SU-DHL-6 (cell line): ENCODE measurements at regions not wholly inside any gene's neighbourhood (a gene's known extent, or its start where the extent isn't known, plus 50 kb on each side); places are given as distances from the start of the nearest gene placed in this dataset.
"Not testable (repeated sequence)": the region's sequence is repeated elsewhere in the genome, so short reads cannot be mapped to it uniquely, and the experiment has no call there.

Experiments
- H2AFZ ChIP-seq: fragments of 200-600 bp; sonication (generic); 2 replicates; pipeline ENCODE4 v1.6.1; 2014; ENCODE audit warnings: low read depth, mild to moderate bottlenecking, moderate library complexity, mixed read lengths, antibody characterized with exemption, low read length; ENCODE audit not compliant: severe bottlenecking
- H3F3A ChIP-seq: fragments of 200-600 bp; shearing (Covaris generic); 2 replicates; pipeline ENCODE4 v1.6.0; 2016; ENCODE audit warnings: antibody characterized with exemption, mild to moderate bottlenecking; ENCODE audit not compliant: insufficient read depth
- H3K27ac ChIP-seq: fragments of 200-600 bp; sonication (generic); 2 replicates; pipeline ENCODE4 v1.5.1; 2016; ENCODE audit warnings: low read depth, mild to moderate bottlenecking, low read length, moderate library complexity, mixed read lengths
- H3K27me3 ChIP-seq: fragments of 200-600 bp; sonication (generic), shearing (Covaris generic); 2 replicates; pipeline ENCODE4 v1.6.0; 2014; ENCODE audit warnings: mild to moderate bottlenecking, low read length
- H3K36me3 ChIP-seq: fragments of 200-600 bp; sonication (generic); 2 replicates; pipeline ENCODE4 v1.6.1; 2014; ENCODE audit warnings: mild to moderate bottlenecking, low read length, mixed read lengths
- H3K4me2 ChIP-seq: fragments of 300-600, 200-600 bp; shearing (Covaris generic), sonication (generic); 2 replicates; pipeline ENCODE4 v1.6.0; 2014; ENCODE audit warnings: low read length, low read depth, mild to moderate bottlenecking; ENCODE audit not compliant: poor library complexity, severe bottlenecking
- H3K4me3 ChIP-seq: fragments of 200-600 bp; sonication (generic); 2 replicates; pipeline ENCODE4 v1.5.1; 2014; ENCODE audit warnings: antibody characterized with exemption, low read length, mild to moderate bottlenecking, mixed read lengths; ENCODE audit not compliant: insufficient read depth, poor library complexity, severe bottlenecking
- H3K79me2 ChIP-seq: fragments of 200-600 bp; sonication (generic); 2 replicates; pipeline ENCODE4 v1.6.1; 2014; ENCODE audit warnings: mild to moderate bottlenecking, low read length, moderate library complexity; ENCODE audit not compliant: insufficient read depth
- H3K9ac ChIP-seq: fragments of 200-600 bp; sonication (generic); 2 replicates; pipeline ENCODE4 v1.7.0; 2014; ENCODE audit warnings: mild to moderate bottlenecking, low read length
- H3K9me2 ChIP-seq: fragments of 200-600 bp; sonication (generic); replicated peaks from 2 replicates; pipeline ENCODE4 v1.6.1; 2014; ENCODE audit warnings: low read length; ENCODE audit not compliant: insufficient read depth
- H3K9me3 ChIP-seq: fragments of 200-600 bp; sonication (generic); 2 replicates; pipeline ENCODE4 v1.6.1; 2014; ENCODE audit warnings: low read length, mixed read lengths; ENCODE audit not compliant: insufficient read depth
- H4K20me1 ChIP-seq: fragments of 200-600 bp; sonication (generic); 2 replicates; pipeline ENCODE4 v1.6.1; 2014; ENCODE audit warnings: low read depth, mild to moderate bottlenecking, antibody characterized with exemption, low read length, moderate library complexity, mixed read lengths
- EZH2phosphoT487 ChIP-seq: fragments of 200-600 bp; sonication (generic), shearing (Covaris generic); conservative IDR thresholded peaks from 2 replicates; pipeline ENCODE4 v1.6.1; 2018; ENCODE audit warnings: mild to moderate bottlenecking, antibody characterized with exemption, low read length, moderate library complexity, mixed read lengths
- TF ChIP-seq, protein P1 (sequence below): fragments of 200-600 bp; sonication (generic); IDR thresholded peaks from one replicate; pipeline ENCODE4 v1.5.1; 2017; ENCODE audit warnings: antibody characterized with exemption, mild to moderate bottlenecking, low read length, moderate library complexity; ENCODE audit not compliant: insufficient read depth, poor library complexity, severe bottlenecking

DNA sequence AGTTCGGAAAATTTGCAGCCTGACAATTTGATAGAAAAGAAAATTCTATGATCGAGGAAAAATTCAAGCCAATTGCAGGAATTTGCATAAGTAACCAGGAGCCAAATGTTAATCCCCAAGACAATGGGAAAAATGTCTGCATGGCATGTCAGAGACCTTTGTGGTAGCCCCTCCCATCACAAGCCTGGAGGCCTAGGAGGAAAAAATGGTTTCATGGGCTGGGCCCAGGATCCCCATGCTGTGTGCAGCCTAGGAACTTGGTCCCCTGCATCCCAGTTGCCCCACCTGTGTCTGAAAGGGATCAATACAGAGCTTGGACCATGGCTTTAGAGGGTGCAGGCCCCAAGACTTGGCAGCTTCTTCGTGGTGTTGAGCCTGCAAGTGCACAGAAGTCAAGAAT lies 1847.9 kb upstream of the ACO1 start:
- H3K79me2 ChIP-seq: no peaks in the 10 kb centered on the region
- no peak overlapping the region for H3K4me3 ChIP-seq

DNA sequence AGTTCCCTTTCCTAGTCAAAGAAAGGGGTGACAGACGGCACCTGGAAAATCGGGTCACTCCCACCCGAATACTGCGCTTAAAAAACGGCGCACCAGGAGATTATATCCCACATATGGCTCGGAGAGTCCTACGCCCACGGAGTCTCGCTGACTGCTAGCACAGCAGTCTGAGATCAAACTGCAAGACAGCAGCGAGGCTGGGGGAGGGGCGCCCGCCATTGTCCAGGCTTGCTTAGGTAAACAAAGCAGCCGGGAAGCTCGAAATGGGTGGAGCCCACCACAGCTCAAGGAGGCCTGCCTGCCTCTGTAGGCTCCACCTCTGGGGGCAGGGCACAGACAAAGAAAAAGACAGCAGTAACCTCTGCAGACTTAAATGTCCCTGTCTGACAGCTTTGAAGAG lies 1844.7 kb upstream of the ACO1 start:
- not testable (repeated sequence) for H3K79me2 ChIP-seq, H3F3A ChIP-seq, H3K9me2 ChIP-seq, H3K9ac ChIP-seq, H3K4me3 ChIP-seq, H4K20me1 ChIP-seq, H3K27me3 ChIP-seq, H3K36me3 ChIP-seq, H3K4me2 ChIP-seq, H3K27ac ChIP-seq, H2AFZ ChIP-seq, H3K9me3 ChIP-seq

More for the DNA sequence above, 1847.9 kb upstream of the ACO1 start:
- H3K27me3 ChIP-seq: no peaks in the 10 kb centered on the region
- no peaks in the 10 kb centered on the region for H3F3A ChIP-seq
- no peak overlapping the region for H3K9ac ChIP-seq
- H2AFZ ChIP-seq: no peak overlapping the region
- H3K36me3 ChIP-seq: no peaks in the 10 kb centered on the region
- H3K27ac ChIP-seq: no peak overlapping the region
- no peak for TF ChIP-seq EZH2phosphoT487
- TF ChIP-seq, protein P1, sequence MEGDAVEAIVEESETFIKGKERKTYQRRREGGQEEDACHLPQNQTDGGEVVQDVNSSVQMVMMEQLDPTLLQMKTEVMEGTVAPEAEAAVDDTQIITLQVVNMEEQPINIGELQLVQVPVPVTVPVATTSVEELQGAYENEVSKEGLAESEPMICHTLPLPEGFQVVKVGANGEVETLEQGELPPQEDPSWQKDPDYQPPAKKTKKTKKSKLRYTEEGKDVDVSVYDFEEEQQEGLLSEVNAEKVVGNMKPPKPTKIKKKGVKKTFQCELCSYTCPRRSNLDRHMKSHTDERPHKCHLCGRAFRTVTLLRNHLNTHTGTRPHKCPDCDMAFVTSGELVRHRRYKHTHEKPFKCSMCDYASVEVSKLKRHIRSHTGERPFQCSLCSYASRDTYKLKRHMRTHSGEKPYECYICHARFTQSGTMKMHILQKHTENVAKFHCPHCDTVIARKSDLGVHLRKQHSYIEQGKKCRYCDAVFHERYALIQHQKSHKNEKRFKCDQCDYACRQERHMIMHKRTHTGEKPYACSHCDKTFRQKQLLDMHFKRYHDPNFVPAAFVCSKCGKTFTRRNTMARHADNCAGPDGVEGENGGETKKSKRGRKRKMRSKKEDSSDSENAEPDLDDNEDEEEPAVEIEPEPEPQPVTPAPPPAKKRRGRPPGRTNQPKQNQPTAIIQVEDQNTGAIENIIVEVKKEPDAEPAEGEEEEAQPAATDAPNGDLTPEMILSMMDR: no peak
- H4K20me1 ChIP-seq: no peaks in the 10 kb centered on the region
- no peak overlapping the region for H3K4me2 ChIP-seq
- no peaks in the 10 kb centered on the region for H3K9me2 ChIP-seq
- no peaks in the 10 kb centered on the region for H3K9me3 ChIP-seq

DNA sequence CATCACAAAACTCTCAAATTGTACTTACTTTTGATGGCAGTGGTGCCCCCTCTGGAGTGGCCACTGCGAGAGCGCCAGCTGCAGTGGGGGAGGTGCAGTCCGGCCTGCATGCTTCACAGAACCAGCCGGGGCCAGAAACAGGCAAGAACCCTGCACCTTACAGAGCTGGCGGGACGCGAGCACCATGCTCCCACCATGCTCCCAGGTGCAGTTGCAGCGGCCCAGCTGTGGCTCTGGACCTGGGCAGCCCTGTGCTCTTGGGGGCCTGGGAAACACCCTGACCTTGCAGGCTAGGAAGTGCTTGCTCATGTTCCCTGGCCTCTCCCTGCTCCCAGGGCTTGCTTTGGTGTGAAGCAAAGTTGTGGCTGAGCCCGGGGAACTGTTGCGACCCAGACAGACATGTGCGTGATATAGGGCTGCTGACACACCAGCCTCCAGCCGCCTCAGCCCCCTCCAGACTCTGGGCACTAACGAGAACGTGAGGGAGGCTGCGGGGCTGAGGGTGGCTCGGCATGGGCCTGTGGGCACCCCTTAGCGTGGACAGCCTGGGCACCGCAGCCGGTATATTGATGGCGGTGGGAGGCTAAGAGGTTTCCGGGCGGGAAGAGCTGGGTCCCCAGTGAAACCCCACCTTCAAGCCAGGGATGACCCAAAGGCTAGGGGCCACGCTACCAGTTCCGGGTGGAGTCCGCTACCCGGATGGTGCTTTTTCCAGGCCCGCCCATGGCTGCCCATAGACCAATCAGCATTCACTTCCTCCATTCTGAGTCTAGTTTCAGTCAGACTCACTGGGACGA lies 1809.9 kb upstream of the ACO1 start:
- no peak for TF ChIP-seq EZH2phosphoT487
- TF ChIP-seq, protein P1: no peak

DNA sequence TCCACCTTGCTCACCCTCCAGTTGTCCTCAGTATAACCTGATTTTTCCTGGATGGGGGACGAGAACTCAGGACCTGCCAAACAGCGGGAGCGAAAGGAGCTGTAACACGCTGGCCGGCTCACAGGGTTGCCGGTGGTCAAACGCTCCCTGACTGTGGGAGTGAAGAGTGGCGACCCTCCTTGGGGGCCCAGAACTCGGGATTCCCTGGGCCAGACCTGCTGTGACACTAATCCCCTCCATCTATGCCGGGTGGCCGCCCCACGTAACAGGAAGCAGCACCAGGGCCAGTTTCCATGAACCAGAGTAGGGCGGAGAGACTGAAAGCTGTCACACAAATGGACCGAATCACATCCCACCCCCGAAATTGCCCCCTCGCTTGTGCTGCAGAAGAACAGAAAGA lies 1809.2 kb upstream of the ACO1 start:
- H4K20me1 ChIP-seq: no peaks in the 10 kb centered on the region
- TF ChIP-seq, protein P1: no peak
- no peak for TF ChIP-seq EZH2phosphoT487
- H3K27me3 ChIP-seq: no peaks in the 10 kb centered on the region
- H3K27ac ChIP-seq: no peak overlapping the region
- no peaks in the 10 kb centered on the region for H3K36me3 ChIP-seq
- no peaks in the 10 kb centered on the region for H3K9me2 ChIP-seq
- H3K4me3 ChIP-seq: no peak overlapping the region
- H3K9ac ChIP-seq: no peak overlapping the region
- no peaks in the 10 kb centered on the region for H3K79me2 ChIP-seq
- no peak overlapping the region for H2AFZ ChIP-seq
- H3K9me3 ChIP-seq: no peaks in the 10 kb centered on the region
- H3F3A ChIP-seq: no peaks in the 10 kb centered on the region
- H3K4me2 ChIP-seq: no peak overlapping the region

More for the DNA sequence above, 1809.9 kb upstream of the ACO1 start:
- Histone ChIP-seq H3K27me3 (no peaks in the 10 kb centered on the region), H3F3A (no peaks in the 10 kb centered on the region), H3K36me3 (no peaks in the 10 kb centered on the region), H3K4me3 (no peak overlapping the region), H3K9me2 (no peaks in the 10 kb centered on the region), H4K20me1 (no peaks in the 10 kb centered on the region), H3K79me2 (no peaks in the 10 kb centered on the region), H3K9ac (no peak overlapping the region), H3K4me2 (no peak overlapping the region), H3K9me3 (no peaks in the 10 kb centered on the region), H2AFZ (no peak overlapping the region), H3K27ac (no peak overlapping the region)
